Suprapubic skin (tissue), 4 donors: ENCODE measurements at regions not wholly inside any gene's neighbourhood (a gene's known extent, or its start where the extent isn't known, plus 50 kb on each side); places are given as distances from the start of the nearest gene placed in this dataset.

Experiments used
- DNase-seq, 2 donors: peaks; one replicate each; pipeline ENCODE4 v3.0.0-alpha.2; 2019; ENCODE audit warnings: low spot score in 2 of 2
- H3K27ac ChIP-seq: fragments of 200-600 bp; sonication (generic); one replicate; pipeline ENCODE4 v1.5.1; 2019
- H3K27me3 ChIP-seq: fragments of 200-600 bp; sonication (generic); one replicate; pipeline ENCODE4 v1.5.1; 2019
- H3K36me3 ChIP-seq: fragments of 200-600 bp; sonication (generic); one replicate; pipeline ENCODE4 v1.5.1; 2019
- H3K4me1 ChIP-seq: fragments of 200-600 bp; sonication (generic); one replicate; pipeline ENCODE4 v1.5.1; 2019
- H3K4me3 ChIP-seq: fragments of 200-600 bp; sonication (generic); one replicate; pipeline ENCODE4 v1.5.1; 2019; ENCODE audit warnings: mild to moderate bottlenecking
- H3K9me3 ChIP-seq: fragments of 200-600 bp; sonication (generic); one replicate; pipeline ENCODE4 v1.5.1; 2019
- CTCF ChIP-seq, 2 donors: fragments of 200-600 bp in 1 of 2; fragments of 450-650 bp in 1 of 2; sonication (generic) in 1 of 2; IDR thresholded peaks; one replicate each; pipeline ENCODE4 v1.5.1; 2016 to 2019; ENCODE audit warnings: antibody characterized with exemption in 2 of 2, mild to moderate bottlenecking in 1 of 2, moderate library complexity in 1 of 2
- EP300 ChIP-seq: sonication (generic); formaldehyde crosslinking; IDR thresholded peaks from one replicate; pipeline ENCODE4 v1.6.1; 2017; ENCODE audit warnings: antibody characterized with exemption
- POLR2A ChIP-seq, 2 donors: fragments of 450-650 bp; IDR thresholded peaks; one replicate each; pipeline ENCODE4 v1.6.1; 2017; ENCODE audit warnings: antibody characterized with exemption in 2 of 2, mild to moderate bottlenecking in 2 of 2, moderate library complexity in 2 of 2
- POLR2AphosphoS5 ChIP-seq, 3 donors: sonication (generic); formaldehyde crosslinking; IDR thresholded peaks; one replicate each; pipeline ENCODE4 v1.6.1; 2017; ENCODE audit warnings: antibody characterized with exemption in 3 of 3
- WGBS: methylation state at CpG from one replicate; pipeline ENCODE4 v1.1.5; 2018; 5-methylcytosine and 5-hydroxymethylcytosine counted together

DNA sequence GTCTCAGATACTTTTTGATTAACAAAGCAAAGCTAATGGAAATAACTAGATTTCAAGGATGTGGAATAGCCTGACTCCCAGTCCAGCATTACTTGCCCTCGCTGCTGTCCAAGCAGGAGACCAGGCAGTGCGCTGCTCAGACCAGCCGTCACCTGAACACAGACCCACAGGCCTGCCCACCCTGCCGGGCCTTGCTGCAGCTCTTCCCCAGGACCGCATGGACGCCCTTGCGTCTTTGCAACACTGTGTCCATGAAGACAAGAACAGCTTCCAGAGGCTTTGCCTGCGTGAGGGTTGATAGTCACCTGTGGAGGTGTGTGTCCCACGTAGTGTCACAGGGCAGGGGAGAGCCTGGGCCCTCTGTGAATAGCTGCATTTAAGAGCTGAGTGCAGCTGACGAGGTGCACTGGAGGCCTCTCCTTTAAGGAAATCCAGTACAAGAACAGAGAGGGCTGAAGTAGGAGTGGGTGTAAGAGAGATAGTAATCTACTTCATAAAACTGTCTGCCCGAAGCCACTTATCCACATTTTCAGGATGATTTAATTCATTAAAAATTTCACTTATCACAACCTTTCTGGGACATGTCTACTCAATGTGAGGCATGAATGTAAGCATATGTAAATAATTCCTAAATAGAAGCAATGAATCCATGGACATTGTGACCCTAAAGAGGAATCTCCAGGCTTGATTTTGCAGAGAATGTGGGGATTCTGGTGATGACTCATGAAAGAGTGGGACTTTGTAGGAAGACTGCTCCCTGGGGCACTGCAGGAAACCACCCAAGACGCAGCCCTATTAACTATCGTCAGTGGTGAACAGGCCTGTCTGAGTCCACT lies 176.2 kb upstream of the RAB4A start:
- no peak for DNase-seq
- Histone ChIP-seq H3K27ac (no peak overlapping the region), H3K4me1 (peaks cover 32% of the 10 kb centered on the region), H3K27me3 (no peaks in the 10 kb centered on the region), H3K4me3 (no peak overlapping the region), H3K36me3 (no peaks in the 10 kb centered on the region), H3K9me3 (no peaks in the 10 kb centered on the region)
- TF ChIP-seq CTCF (IDR thresholded peaks at IDR 0.05): no peak
- TF ChIP-seq POLR2AphosphoS5 (IDR thresholded peaks at IDR 0.05): no peak
- TF ChIP-seq POLR2A (IDR thresholded peaks at IDR 0.05): no peak
- no peak for TF ChIP-seq EP300
- WGBS: 78% methylated on average over 13 of the region's 13 CpGs

- TF ChIP-seq POLR2A (IDR thresholded peaks at IDR 0.05) (no peak), CTCF (IDR thresholded peaks at IDR 0.05) (no peak), POLR2AphosphoS5 (IDR thresholded peaks at IDR 0.05) (no peak), EP300 (no peak)
- DNase-seq: no peak
- H3K36me3 ChIP-seq: no peaks in the 10 kb centered on the region
- no peak overlapping the region for H3K27ac ChIP-seq
- H3K4me3 ChIP-seq: no peak overlapping the region
- H3K9me3 ChIP-seq: no peaks in the 10 kb centered on the region
- H3K4me1 ChIP-seq: peaks cover 32% of the 10 kb centered on the region
- no peaks in the 10 kb centered on the region for H3K27me3 ChIP-seq
Observed at GRCh38 chr1:229095325-229095724, 175.6 kb upstream of the RAB4A start.

DNA sequence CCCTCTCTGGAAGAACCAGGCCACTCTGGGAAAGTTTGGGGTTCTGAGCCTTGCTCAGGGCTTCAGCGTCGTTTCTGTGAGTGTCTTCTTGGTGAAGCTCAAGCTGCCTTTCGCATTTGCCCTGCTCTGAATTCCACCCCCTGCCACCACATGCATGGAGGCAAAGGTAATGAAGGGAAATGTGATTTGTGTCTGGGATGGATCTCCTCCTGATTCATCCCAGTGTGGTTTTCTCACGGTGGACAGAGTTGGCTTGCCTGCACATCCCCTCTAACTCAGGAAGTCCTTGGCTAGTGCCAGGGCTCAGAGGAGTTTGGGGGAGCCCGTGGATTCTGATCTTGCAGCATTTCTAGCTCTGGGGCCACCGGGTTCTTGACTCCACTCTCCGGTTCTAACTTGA lies 173.6 kb upstream of the RAB4A start:
- DNase-seq: no peak
- no peaks in the 10 kb centered on the region for H3K9me3 ChIP-seq
- H3K27me3 ChIP-seq: no peaks in the 10 kb centered on the region
- no peak overlapping the region for H3K27ac ChIP-seq
- H3K36me3 ChIP-seq: no peaks in the 10 kb centered on the region
- WGBS: 94% methylated on average over 7 of the region's 7 CpGs
- TF ChIP-seq CTCF (IDR thresholded peaks at IDR 0.05): no peak
- TF ChIP-seq POLR2A (IDR thresholded peaks at IDR 0.05): no peak
- no peak for TF ChIP-seq POLR2AphosphoS5 (IDR thresholded peaks at IDR 0.05)
- TF ChIP-seq EP300: no peak
- peaks cover 43% of the 10 kb centered on the region for H3K4me1 ChIP-seq
- H3K4me3 ChIP-seq: no peak overlapping the region

- TF ChIP-seq EP300: no peak
- TF ChIP-seq POLR2AphosphoS5 (IDR thresholded peaks at IDR 0.05): no peak
- TF ChIP-seq CTCF (IDR thresholded peaks at IDR 0.05): no peak
- TF ChIP-seq POLR2A (IDR thresholded peaks at IDR 0.05): no peak
- H3K27me3 ChIP-seq: no peaks in the 10 kb centered on the region
- DNase-seq: no peak
- no peak overlapping the region for H3K4me3 ChIP-seq
- no peaks in the 10 kb centered on the region for H3K9me3 ChIP-seq
- H3K36me3 ChIP-seq: no peaks in the 10 kb centered on the region
- H3K4me1 ChIP-seq: peaks cover 38% of the 10 kb centered on the region
- H3K27ac ChIP-seq: no peak overlapping the region
Observed at GRCh38 chr1:229098361-229098760, 172.6 kb upstream of the RAB4A start.

- Histone ChIP-seq H3K27ac (no peak overlapping the region), H3K4me3 (no peak overlapping the region), H3K4me1 (peaks cover 32% of the 10 kb centered on the region), H3K27me3 (no peaks in the 10 kb centered on the region), H3K9me3 (no peaks in the 10 kb centered on the region), H3K36me3 (no peaks in the 10 kb centered on the region)
- WGBS: 88% methylated on average over 8 of the region's 8 CpGs
- TF ChIP-seq POLR2A (IDR thresholded peaks at IDR 0.05): no peak
- TF ChIP-seq CTCF (IDR thresholded peaks at IDR 0.05): no peak
- DNase-seq: no peak
Observed at GRCh38 chr1:229098903-229099578, 171.9 kb upstream of the RAB4A start.
